HFF-Myc (cell line): ENCODE measurements at regions not wholly inside any gene's neighbourhood (a gene's known extent, or its start where the extent isn't known, plus 50 kb on each side); places are given as distances from the start of the nearest gene placed in this dataset.

ENCODE experiments used
- DNase-seq: peaks from one replicate; pipeline ENCODE4 v3.0.0-alpha.2; 2011; ENCODE audit warnings: low read depth; ENCODE audit errors: extremely low read depth
- H3K4me3 ChIP-seq: replicated peaks from 2 replicates; pipeline ENCODE4 v1.5.1; 2011; ENCODE audit warnings: low read depth, mild to moderate bottlenecking, control low read depth, low read length
- TF ChIP-seq, protein P1 (sequence below): IDR thresholded peaks from 2 replicates; pipeline ENCODE4 v1.5.1; 2012; ENCODE audit warnings: mild to moderate bottlenecking, low read depth, low read length, control low read depth; ENCODE audit errors: missing control alignments

DNA sequence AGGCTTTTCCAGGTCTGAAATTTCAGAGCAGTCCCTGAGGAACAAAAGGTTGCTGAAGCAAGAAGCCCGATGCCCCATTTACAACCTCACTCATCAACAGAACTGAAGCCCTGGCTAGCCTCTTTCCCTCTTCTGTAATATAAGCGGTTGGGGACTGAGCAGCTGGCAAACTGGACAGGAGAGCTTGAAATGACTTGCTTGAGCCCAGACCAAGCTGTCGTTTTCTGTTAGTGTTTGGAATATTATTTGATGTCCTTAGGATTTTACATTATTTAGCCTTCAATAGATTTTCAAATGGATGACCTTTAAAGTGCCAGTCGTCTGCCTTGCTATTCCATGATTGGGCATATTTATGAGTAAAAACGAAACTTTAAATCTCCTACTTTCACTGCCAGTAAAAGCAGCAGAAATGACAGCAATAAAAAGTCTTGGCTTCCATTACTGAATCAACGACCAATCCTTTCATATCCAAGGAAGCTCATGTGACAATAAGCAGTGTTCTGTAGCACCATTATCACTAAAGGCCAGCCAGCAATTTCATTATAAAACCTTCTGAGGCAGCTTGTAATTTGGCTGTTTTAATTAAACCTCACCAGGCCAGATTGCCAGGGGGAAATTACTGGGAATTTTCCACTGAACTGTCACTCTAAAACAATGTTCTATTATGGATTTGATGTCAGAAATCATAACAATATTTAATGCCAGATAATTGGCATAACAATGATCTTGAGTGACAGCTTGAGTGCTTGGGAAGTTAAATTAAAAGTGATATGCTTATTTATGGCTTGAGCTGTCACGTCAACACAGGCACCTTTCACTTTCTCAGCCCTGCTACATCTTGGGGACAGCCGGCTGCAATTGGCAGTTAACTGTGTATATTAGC lies 85.9 kb downstream of the LSMEM1 start:
- no peak overlapping the region for H3K4me3 ChIP-seq
- no peak for DNase-seq

DNA sequence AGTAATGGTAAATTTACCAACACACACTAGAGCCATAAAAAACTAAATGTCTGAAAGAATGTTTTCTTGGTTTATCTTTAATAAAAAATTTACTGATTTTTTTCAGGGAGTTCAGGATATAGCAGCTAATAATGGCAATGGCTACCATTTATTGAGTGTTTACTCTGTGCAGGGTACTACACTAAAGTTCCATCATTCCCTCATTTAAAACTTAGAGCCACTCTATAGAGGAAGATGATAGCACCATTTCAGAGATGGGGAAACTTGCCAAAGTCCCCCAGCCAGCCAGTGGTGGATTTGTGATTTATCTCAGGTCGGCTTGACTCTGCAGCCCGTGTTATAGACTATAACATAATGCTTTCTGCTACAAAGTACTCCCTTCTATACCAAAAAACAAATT lies 86.6 kb downstream of the LSMEM1 start:
- DNase-seq, result no peak
- H3K4me3 ChIP-seq, result no peak overlapping the region

More for the DNA sequence above, 85.9 kb downstream of the LSMEM1 start:
- TF ChIP-seq, protein P1, sequence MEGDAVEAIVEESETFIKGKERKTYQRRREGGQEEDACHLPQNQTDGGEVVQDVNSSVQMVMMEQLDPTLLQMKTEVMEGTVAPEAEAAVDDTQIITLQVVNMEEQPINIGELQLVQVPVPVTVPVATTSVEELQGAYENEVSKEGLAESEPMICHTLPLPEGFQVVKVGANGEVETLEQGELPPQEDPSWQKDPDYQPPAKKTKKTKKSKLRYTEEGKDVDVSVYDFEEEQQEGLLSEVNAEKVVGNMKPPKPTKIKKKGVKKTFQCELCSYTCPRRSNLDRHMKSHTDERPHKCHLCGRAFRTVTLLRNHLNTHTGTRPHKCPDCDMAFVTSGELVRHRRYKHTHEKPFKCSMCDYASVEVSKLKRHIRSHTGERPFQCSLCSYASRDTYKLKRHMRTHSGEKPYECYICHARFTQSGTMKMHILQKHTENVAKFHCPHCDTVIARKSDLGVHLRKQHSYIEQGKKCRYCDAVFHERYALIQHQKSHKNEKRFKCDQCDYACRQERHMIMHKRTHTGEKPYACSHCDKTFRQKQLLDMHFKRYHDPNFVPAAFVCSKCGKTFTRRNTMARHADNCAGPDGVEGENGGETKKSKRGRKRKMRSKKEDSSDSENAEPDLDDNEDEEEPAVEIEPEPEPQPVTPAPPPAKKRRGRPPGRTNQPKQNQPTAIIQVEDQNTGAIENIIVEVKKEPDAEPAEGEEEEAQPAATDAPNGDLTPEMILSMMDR, result no peak

DNA sequence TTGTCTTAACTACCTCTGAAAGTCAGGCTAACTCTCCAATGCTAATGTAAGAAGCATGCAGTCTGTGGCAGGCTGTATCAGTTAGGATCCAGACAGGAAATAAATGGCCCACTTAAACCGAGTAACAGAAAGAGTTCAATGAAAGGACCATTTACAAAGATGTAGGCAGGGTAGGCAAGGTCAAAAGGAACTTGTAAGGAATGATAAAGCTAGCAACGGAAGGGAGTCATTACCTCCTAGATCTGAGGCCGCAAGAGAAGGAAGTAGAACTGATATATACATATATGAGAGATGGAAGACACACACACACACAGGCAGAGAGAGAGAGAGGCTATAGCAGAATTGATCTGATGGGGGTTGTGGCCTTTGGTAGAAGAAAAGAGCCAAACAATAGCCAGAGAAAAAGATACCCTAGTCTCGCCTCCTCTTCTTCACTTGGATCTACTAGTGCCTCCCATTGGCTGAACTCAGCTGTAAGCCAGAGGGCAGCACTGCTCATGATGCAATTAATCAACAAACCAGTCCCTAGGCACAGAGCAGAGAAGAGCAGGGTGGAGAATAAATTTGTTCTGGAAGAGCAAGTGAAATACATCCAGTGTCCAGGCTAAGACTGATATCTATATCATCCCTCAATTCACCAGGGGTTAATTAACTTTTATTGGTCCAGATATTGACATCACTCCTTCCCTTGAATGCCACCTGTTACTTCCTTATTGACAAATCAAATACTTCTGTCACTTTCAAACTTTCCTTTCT lies 91.2 kb downstream of the LSMEM1 start:
- H3K4me3 ChIP-seq, result no peak overlapping the region
- no peak for DNase-seq
- TF ChIP-seq, protein P1, result peak; percentile 17

More for the DNA sequence above, 86.6 kb downstream of the LSMEM1 start:
- TF ChIP-seq, protein P1, result no peak

DNA sequence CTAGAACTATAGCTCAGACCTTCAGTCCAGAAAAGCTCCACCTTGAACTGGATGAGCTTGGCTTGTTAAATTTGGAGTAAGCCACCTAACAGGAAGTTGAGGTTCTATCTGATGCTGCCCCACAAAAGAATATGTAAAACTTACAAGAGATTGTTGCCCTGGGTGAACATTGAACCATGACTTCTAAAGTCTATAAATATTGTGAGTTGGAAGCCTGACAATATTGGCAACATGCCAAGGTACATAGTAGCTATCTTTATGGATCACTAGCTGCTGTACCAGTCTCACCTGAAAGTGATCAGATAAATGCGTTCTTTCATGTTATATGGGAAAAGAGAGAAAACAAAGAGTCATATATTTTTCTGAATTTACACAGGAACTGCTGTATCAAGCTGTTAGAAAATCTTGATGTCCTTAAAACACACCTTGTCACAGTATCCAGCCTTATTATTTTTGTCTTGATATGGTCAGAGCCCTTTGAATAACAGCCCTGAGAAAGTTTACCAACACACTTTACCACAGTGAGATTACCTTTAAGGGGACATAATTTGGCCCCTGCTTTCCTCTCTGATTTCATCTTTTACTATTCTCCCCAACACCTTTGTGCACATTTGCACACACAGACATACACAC lies 92.0 kb downstream of the LSMEM1 start:
- DNase-seq, result no peak
- H3K4me3 ChIP-seq, result no peak overlapping the region
- TF ChIP-seq, protein P1, result no peak

DNA sequence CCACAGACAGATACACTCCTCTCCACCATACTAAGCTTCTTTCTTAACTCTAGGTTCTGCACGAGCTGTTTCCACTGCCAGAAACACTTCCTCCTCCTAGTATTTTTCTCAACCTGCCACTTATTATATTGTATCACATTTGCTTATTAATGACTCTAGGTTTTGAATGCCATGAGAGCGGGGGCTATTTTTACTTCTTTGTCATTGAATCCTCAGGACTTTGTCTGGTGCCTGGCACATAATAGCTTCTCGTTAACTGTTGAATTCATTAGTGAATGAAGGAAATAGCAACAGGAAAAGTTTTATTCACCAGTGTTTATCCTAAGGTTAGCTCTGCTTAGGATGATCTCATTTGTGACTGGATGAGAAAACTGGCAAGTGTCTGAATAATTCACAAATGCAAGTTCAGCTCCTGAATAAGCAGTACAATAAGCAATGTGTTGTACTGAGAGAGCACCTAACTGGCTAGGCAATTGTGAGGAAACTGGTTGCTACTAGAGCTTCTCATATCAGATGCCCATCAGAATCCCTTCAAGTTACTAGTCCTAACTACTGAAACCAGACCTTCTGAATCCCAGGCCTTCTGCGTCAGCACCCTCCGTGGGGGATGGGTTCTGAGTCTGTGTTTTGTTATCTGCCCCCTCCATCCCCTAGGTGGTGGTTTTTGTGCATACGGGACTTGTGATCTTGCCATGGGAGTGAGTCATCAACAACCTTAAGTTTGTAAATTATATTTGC lies 92.7 kb downstream of the LSMEM1 start:
- DNase-seq, result no peak
- H3K4me3 ChIP-seq, result no peak overlapping the region
- TF ChIP-seq, protein P1, result no peak

DNA sequence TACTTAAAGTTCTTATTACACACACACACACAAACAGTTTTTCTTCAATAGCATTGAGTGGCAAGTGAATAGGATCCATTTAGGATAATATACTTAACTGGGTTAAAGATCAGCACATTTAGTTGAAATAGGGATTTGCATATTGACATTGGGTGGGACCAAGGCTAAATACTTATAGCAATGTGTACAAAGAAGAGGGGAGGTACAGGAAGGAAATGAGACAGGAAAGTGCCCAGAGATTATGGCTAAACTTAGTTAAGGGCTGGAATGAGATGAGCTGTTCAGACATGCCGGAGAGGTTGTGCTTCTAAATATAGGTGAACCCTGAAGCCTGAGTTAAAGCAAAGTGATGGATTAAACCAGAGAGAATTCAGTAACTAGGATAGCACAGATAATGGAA lies 95.1 kb downstream of the LSMEM1 start:
- TF ChIP-seq, protein P1, result no peak
- DNase-seq, result no peak
- H3K4me3 ChIP-seq, result no peak overlapping the region
